Sigmoid colon (tissue), 4 donors: ENCODE measurements at regions not wholly inside any gene's neighbourhood (a gene's known extent, or its start where the extent isn't known, plus 50 kb on each side); places are given as distances from the start of the nearest gene placed in this dataset.

Experiments
- EP300 ChIP-seq, 4 donors: sonication (generic); formaldehyde crosslinking; IDR thresholded peaks; one replicate each; pipeline ENCODE4 v1.6.1; 2017; ENCODE audit warnings: antibody characterized with exemption in 4 of 4
- POLR2A ChIP-seq, 2 donors: fragments of 450-650 bp; IDR thresholded peaks; one replicate each; pipeline ENCODE4 v1.6.1; 2016; ENCODE audit warnings: antibody characterized with exemption in 2 of 2, mild to moderate bottlenecking in 2 of 2, moderate library complexity in 2 of 2
- POLR2AphosphoS5 ChIP-seq, 4 donors: sonication (generic); formaldehyde crosslinking; IDR thresholded peaks; one replicate each; pipeline ENCODE4 v1.6.1; 2017; ENCODE audit warnings: antibody characterized with exemption in 4 of 4
- TF ChIP-seq, protein P1 (sequence below), 4 experiments: fragments of 450-650 bp in 3 of 4; fragments of 200-600 bp in 1 of 4; IDR thresholded peaks; one replicate each; pipeline ENCODE4 v1.5.1; 2016 to 2019; ENCODE audit warnings: antibody characterized with exemption in 4 of 4, mild to moderate bottlenecking in 3 of 4, moderate library complexity in 2 of 4

GRCh38 chr2:4415810-4416413 lies 712.5 kb downstream of the DCDC2C start:
- no peak for TF ChIP-seq POLR2AphosphoS5 (IDR thresholded peaks at IDR 0.05)
- TF ChIP-seq, protein P1, sequence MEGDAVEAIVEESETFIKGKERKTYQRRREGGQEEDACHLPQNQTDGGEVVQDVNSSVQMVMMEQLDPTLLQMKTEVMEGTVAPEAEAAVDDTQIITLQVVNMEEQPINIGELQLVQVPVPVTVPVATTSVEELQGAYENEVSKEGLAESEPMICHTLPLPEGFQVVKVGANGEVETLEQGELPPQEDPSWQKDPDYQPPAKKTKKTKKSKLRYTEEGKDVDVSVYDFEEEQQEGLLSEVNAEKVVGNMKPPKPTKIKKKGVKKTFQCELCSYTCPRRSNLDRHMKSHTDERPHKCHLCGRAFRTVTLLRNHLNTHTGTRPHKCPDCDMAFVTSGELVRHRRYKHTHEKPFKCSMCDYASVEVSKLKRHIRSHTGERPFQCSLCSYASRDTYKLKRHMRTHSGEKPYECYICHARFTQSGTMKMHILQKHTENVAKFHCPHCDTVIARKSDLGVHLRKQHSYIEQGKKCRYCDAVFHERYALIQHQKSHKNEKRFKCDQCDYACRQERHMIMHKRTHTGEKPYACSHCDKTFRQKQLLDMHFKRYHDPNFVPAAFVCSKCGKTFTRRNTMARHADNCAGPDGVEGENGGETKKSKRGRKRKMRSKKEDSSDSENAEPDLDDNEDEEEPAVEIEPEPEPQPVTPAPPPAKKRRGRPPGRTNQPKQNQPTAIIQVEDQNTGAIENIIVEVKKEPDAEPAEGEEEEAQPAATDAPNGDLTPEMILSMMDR (IDR thresholded peaks at IDR 0.05) = no peak
- TF ChIP-seq EP300 (IDR thresholded peaks at IDR 0.05) = no peak
- TF ChIP-seq POLR2A (IDR thresholded peaks at IDR 0.05) = no peak
